ENCODE measurements at regions not wholly inside any gene's neighbourhood (a gene's known extent, or its start where the extent isn't known, plus 50 kb on each side); places are given as distances from the start of the nearest gene placed in this dataset.

DNA sequence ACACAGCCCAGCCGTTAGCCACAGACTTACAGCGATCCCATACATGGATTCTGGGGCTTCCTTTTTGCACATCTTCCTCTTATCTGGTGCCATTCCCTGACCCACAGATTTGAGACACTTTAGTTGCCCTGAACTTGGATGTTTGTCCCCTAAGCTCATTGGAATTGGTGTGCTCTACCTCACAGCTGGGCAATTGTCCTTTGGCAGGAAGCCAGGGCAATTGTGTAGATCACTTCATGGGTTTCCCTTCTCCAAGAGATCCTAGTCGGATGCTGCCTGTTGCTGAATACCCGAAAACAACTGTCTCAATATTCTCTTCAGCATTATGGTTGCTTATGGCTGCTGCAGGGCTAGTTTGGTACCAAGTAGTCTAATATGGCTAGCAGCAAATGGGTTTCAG lies 470.7 kb upstream of the MKI67 start:
- DNase-seq, result no peak

DNA sequence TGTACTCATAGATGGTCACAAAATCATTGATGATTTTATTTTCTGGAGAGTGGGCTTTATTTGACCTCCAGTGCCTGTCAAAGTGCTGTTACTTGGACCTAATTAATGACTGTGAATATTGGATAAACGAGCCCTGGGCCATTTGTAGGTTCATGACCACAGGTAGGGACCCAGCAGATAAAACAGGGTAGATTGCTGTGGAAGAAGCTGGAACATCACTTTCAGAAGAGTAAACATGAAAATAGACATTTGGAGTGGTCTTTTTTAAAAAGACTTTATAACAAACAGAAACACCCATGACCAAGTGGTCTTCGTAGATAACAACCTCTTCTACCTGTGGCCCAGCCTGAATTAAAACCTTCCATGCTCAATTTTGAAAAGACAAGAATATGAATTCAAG lies 472.8 kb upstream of the MKI67 start:
- no peak for DNase-seq

DNA sequence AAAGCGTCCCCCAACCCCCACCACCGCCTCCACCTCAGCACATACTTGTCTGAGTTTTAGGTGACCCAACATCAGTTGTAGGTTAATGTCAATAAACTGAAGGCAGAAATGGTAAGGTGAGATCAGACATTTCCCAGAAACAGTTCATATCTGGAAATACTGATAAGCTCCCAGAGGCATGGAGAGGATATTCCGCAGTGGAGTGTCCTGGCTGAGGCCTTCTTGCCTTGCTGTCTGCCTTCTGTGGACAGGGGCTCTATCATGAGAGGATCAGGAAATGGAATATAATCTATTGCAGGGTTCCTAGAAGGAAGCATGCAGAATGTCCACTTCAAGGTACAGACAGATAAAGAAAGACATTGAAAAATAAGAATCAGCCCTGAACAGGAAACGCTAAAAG lies 473.3 kb upstream of the MKI67 start:
- no peak for DNase-seq

DNA sequence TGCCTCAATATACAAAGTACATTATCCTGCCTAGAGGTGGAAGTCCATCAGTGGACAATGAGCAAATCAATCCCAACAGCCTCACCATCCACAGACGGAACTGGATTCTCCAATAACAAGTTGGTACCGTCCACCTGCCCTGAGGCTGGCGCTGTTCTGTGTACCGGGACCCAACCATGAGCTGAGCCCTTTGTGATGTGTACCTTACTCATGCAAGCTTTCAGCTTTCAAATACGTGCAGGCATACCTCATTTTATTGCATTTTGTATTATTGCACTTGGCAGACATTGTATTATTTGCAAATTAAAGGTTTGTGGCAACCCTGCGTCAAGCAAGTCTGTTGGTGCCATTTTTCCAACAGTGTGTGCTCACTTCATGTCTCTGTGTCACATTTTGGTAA lies 476.0 kb upstream of the MKI67 start:
- no peak for DNase-seq

DNA sequence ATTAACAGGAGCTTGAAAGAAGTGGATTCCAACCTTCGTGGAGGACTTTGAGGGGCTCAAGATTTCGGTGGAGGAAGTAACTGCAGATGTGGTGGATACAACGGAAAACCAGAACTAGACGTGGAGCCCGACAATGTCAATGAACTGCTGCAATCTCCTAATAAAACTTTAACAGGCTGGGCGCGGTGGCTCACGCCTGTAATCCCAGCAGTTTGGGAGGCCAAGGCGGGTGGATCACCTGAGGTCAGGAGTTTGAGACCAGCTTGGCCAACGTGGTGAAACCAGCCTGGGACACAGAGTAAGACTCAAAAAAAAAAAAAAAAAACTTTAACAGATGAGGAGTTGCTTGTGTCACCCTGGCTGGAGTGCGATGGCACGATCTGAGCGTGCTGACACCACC lies 477.8 kb upstream of the MKI67 start:
- no peak for DNase-seq

DNA sequence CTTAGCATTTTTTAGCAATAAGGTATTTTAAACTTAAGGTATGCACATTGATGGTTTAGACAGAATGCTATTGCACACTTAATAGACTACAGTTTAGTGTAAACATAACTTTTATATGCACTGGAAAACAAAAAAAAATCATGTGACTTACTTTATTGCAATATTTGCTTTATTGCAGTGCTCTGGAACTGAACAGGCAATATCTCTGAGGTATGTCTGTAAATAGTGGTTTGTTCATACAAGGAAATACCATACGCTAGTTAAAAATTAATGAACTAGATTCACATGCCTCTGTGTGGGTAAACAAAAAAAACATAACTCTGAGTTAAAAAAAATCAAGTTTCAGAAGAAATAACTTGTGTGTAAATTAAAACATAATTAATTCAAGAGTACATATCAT lies 479.0 kb upstream of the MKI67 start:
- no peak for DNase-seq

DNA sequence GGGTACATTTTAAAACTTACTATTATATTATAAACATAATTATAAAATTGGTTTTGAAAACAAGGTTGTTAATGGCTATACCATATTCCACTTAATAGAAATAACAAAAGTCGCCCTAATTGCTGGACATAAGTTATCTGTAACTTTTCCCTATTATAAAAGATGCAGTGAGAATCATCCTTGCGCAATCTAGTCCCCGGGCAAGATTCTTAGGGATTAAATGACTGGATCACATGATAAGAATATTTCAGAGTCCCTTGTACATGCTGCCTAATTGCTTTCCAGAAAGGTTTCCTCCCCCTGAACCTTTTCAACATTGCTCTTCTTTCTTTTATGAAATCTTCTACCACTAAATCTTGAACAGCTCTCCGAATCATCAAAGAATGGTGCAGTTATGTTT lies 479.8 kb upstream of the MKI67 start:
- no peak for DNase-seq

DNA sequence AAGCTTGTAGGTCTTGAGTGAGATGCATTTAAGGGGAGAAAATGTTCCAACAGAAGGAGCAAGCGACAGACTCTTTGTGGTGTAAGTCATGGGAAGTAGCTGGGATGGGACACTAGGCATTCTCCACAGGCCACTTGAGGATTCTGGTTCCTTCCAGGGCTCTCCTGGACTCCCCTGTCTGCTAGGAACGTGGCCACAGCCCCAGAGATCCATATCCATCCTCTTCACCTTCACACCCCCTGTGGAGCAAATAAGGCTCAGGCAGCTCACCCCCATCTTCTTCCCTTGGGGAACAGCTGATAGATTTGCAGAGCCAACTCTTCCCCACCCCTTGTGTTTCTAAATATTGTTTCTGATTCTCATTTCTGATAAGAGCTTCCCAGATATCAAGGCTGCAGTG lies 482.6 kb upstream of the MKI67 start:
- DNase-seq, result no peak

DNA sequence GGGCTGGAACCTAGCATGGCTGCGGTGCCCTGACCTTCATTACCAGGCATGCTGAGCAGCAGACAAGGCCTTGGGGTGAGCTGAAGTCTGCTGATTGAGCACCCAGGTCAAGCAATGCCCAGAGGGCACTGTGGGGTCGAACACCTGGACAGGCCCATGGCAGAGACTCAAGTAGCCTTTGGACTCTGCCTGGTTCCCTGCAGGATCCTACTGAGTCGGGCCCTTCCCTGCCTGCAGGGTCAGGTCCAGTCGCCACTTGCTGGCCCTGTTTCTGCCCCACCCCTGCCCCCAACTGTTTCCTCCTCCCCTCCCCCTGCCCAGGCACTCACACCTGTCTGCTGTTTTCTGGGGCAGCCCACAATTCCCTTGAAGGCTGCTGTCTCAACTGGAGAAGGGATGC lies 483.2 kb upstream of the MKI67 start:
- no peak for DNase-seq

DNA sequence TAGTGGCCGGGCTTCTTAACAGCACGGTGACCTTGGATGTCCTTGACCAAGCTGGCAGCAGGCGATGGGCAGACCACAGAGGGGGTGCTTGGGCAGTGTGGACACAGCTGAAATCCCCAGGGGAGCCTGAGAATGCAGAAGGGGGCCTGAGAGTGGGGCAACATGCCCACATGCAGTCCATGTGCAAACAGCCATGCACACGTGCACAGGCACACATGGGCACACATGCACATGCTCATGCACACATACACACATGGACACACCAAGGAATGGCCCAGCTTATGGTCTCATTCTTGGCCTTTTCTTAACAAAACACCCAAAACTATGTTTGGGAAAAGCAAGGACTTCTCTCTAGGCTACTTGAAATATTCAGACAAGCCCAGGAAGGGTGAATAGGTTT lies 483.9 kb upstream of the MKI67 start:
- no peak for DNase-seq

DNA sequence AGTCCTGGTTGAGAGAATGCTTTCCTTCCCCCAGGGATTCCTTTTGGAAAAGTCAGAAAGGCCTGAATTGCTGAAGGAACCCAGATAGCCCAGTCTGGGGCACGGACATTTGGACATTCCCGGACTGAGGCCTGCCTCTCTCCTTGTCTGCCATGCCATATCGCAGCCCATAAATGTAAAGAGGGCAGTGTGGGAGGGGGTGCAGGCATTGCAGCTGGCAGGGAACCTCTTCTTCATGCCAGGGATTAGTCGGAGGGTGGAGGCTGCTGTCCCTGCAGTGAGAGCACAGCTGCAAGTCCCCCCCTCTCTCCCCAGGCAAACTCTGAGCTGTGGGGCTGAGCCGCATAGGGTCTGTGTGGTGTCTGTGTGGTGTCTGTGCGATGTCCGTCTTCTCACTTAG lies 486.0 kb upstream of the MKI67 start:
- DNase-seq, result no peak

DNA sequence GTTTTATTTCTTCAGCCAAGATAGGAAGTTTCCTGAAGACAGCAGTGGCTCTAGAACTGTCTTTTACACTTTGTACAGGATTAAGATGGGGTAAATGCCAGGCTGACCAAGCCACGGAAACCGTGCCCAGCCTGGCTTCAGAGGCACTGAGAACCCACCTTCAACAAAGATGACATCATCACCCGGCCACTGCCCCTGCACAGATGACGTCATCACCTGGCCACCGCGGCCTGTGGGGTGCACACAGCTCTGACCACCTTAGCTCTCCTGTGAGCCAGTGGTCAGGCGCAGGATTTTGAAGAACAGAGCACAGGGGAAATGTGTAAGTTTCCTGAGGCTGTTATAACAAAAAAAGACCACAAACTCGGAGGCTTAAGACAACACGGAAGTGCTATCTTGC lies 486.4 kb upstream of the MKI67 start:
- DNase-seq, result no peak

DNA sequence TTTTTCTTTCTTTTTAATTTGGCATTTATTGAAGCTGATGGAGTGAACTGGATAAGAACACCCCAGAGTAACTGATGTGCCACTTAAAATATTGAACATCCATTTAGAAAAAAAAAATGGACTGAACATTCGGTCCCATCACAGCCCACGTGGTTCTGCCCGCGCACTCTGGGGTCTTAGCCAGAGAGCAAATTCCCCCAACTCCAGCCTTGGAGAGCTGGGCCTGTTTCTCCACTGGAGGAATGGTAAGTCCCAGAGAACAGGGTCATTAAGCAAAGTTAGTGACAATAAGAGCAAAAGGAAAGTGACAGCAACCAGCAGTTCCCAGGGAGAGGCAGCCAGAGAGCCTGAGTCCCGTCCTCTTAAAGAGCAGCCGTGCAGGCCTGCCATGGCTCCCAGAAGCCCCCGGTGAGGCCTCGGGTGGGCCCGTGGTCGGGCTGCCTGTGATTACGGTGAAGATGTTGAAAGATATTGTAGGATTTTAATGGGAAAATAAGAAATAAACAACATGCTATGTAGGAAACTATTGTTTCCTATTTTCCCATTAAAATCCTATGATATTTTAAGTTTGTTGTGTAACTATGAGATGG lies 487.9 kb upstream of the MKI67 start:
- no peak for DNase-seq

DNA sequence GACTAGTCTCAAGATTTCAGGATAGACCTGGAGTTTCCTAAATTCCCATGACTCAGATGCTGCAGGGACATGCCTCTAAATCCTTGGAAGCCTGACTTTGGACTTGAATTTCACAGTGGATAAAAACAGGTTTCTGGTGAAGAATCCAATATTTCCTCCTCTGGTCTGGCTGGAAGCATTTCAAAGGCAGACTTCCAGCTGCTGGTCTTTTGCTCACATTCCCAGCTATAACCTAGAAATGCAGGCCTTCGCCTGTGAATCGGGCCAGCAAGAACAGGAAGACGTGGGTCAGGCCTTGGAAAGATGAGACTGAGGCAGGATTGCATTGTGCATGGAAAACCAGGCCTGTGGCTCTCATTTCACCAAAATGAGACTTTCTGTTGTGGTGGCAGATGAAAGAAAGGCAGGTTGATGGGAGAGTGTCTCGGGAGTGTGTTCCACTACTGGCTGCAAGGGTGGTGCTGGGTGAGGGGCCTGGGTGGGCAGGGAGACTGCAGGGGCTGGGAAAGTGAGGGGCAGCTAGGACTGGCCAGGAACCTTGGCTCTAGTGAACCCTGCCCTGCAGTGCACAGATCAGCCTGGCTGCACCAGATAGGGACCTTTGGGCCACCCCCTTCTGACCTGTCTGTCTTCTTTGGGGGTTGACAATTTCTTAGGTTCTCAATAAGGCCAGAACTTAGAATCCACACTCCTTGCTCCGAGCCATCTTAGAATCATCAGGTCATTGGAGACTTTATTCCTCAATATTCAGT lies 488.8 kb upstream of the MKI67 start:
- DNase-seq, result no peak

DNA sequence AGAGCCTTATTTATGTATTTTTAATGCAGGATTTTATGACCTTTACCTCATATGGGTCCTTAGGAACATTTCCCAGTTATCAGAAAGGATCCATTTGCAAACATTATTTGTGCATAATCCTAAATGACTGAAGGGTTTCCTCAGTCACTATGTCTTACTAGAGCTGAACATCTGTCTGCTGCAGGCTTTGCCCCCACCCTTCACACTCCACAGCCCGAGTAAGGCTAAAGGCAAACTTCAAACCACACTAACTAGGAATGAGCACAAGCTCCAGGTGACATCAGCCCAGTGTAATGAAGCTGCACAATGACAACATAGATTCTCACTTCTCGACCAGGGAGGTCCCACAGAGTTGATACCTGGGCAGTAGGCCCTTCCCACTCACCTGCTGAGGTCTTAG lies 491.3 kb upstream of the MKI67 start:
- DNase-seq, result no peak

DNA sequence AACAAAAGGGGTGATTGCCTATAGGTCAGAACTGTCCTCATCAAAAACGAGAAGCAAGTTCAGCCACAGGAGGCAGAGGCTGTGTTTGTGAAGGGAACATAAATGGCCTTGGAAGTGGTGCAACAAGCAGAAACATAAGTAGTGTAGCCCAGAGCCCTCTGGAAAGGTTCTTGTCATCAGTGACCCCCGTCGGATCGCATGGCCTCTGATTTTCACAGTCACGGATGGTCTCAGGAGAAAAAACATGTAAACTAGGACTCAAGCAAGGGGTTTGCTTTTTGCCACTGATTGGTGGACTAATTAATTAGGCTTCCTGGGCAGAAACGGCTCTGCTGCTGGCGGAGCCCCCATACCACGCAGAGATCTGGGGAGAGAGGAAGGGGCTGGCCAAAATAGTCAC lies 496.5 kb upstream of the MKI67 start:
- no peak for DNase-seq

DNA sequence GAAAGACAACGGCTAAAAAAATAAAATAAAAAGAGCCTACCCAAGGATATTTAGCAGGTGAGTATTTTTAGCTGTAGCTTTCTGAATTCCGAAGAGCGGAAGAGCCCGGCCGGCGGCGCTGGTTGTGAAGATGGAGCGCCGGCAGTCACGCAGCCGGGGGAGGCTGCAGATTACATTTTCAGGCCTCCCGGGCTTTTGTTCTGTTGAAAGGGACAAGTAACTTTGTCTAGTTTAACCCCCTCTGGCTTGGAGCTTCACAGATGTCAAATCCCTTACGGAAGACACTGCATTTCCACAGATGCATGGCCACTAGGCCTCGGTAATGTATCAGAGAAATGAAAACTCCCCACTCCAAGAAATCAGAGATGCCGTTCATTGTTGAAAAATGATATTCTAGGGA lies 497.6 kb upstream of the MKI67 start:
- DNase-seq, result no peak

DNA sequence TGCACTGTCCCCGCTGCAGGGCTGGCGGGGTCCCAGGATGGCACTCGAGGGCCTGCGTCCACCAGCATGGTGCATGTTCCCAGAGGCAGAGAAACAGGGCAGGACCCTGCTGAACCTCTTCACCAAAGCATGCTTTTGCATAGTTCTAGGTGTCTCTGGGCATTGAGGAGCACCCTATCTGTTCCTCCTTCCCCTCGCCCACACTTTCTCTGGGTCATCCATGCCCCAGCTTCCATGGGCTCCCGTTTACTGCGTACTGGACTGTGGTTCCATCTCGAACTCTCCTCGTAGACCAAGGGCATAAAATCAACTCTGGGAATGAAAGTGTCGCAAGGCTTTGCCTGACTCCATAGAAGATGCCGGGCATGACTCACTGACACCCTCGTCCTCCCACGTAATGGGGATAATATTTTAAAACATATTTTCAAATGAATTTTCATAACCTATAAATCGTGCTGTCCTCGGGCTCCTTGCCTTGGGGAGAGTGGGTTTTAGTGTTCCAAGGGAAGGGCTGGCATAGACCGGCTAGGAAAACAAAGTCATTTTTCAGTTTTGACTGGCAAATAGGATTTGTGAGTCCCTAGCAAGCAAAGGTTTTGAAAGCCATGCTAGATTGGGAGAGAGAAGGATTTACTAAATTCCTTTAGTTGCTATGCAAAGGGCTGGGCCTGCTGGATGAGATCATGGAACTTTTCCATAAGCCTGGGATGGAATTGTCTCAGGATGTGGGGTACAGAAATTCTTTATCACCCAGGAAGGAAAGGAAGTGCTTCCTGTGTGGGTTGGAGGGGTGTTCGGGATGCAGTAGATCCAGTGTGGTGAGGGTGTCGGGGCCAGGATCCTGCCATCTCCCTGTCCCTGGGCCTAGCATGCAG lies 498.7 kb upstream of the MKI67 start:
- no peak for DNase-seq

DNA sequence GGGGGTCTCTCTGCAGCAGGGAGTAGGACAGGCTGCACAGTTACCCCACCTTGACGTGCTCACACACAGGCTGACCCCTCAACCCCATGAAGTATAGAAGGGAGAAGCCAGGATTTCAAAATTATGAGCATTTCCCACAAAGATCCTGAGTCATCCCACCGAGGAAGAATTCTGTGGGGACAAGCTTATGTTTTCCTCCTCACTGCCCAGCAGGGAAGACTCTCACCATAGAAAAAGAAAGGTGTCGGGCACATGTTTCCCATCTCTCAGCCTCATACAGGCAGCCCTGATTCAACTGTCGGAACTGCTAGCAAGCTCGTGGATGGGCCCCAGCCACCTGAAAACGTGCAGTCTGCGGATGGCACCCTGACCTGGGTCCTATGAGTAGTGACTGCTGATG lies 499.7 kb upstream of the MKI67 start:
- DNase-seq, result no peak

DNA sequence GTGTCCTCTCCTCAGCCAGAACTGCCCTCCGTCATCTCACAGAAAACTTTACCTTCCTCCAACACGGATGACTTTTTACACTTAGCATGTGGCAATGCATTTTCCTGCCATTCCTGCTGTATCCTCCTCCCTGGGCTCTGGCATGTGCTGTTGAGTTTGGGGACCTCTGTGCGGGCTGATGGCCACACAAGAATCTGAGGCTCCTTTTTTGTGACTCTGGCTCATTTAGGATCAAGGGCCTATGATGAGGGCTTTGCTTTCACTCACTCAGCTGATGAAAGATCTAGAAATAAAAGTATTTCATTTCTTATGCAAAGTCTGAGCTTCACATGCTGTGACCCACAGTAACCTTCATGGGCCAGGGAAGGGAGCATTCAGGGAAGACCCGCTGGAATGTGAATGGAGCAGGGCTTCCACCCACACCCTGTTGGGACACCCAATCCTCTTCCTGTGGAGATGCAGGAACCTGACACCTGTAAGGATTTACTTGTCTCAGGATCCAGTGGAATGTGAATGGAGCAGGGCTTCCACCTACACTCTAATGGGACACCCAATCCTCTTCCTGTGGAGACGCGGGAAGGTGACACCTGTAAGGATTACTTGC lies 500.3 kb upstream of the MKI67 start:
- no peak for DNase-seq

DNA sequence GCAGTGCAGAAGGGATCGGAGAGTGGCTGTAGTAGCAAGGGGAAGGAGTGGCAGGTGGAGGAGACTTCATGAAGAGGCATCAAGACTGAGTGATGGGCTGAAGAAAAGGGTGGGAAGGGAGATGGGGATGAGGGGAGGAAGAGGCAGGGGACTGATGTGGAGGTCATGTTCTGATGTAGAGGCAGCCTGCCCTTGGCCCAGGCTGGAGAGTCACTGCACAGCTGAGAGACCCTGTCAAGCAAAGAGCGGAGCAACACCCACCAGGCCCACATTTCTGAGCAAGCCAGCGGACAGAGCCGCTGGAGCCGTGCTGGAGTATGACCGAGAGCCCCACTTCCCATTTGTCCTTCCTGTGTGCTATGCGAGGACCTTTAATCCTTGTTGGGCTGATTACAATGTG lies 501.6 kb upstream of the MKI67 start:
- no peak for DNase-seq

DNA sequence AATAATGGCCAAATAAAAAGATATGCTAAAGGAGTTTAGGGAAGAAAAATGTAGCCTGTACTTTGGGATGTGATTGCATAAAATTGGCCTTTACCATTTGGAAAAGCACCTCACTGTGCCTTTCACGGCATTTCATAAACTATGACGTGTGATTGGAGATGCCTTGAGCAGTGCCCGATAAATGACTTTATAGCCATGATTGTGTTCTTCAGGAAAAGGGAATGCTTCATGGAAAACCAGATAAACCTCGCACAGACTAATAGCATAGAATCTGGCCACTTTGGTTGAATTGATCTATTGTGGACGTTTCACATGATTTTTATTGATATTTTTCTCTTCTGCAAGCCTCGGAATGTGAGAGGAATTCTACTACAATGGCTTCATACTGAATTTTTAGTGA lies 502.0 kb upstream of the MKI67 start:
- DNase-seq, result no peak

All from DMS53 (cell line).